ENCODE measurements at regions not wholly inside any gene's neighbourhood (a gene's known extent, or its start where the extent isn't known, plus 50 kb on each side); places are given as distances from the start of the nearest gene placed in this dataset.

GRCh38 chr5:125057912-125058826 lies 311.7 kb upstream of the ZNF608 start:
- H3K4me3 ChIP-seq (replicated peaks; ENCODE audit: low read depth, low read length) = no peak overlapping the region
- no peak for DNase-seq (ENCODE audit: extremely low read depth, low read depth)
- TF ChIP-seq CTCF (IDR thresholded peaks at IDR 0.05; ENCODE audit: low read depth, low read length, missing control alignments) = no peak

- H3K4me3 ChIP-seq (replicated peaks; ENCODE audit: low read depth, low read length) = no peak overlapping the region
- no peak for DNase-seq (ENCODE audit: extremely low read depth, low read depth)
- no peak for TF ChIP-seq CTCF (IDR thresholded peaks at IDR 0.05; ENCODE audit: low read depth, low read length, missing control alignments)
These were observed 313.0 kb upstream of the ZNF608 start for GRCh38 chr5:125059255-125060002.

- no peak overlapping the region for H3K4me3 ChIP-seq (replicated peaks; ENCODE audit: low read depth, low read length)
- no peak for TF ChIP-seq CTCF (IDR thresholded peaks at IDR 0.05; ENCODE audit: low read depth, low read length, missing control alignments)
- DNase-seq (ENCODE audit: extremely low read depth, low read depth) = no peak
These were observed 315.3 kb upstream of the ZNF608 start for GRCh38 chr5:125061726-125062125.

- DNase-seq (ENCODE audit: extremely low read depth, low read depth) = no peak
These were observed 318.4 kb upstream of the ZNF608 start for GRCh38 chr5:125064621-125065438.

GRCh38 chr5:125065741-125066140 lies 319.3 kb upstream of the ZNF608 start:
- no peak for TF ChIP-seq CTCF (IDR thresholded peaks at IDR 0.05; ENCODE audit: low read depth, low read length, missing control alignments)
- no peak for DNase-seq (ENCODE audit: extremely low read depth, low read depth)
- H3K4me3 ChIP-seq (replicated peaks; ENCODE audit: low read depth, low read length) = no peak overlapping the region

More at GRCh38 chr5:125064621-125065438, 318.4 kb upstream of the ZNF608 start:
- no peak for TF ChIP-seq CTCF (IDR thresholded peaks at IDR 0.05; ENCODE audit: low read depth, low read length, missing control alignments)
- no peak overlapping the region for H3K4me3 ChIP-seq (replicated peaks; ENCODE audit: low read depth, low read length)

- no peak for DNase-seq (ENCODE audit: extremely low read depth, low read depth)
- H3K4me3 ChIP-seq (replicated peaks; ENCODE audit: low read depth, low read length) = no peak overlapping the region
- TF ChIP-seq CTCF (IDR thresholded peaks at IDR 0.05; ENCODE audit: low read depth, low read length, missing control alignments) = no peak
These were observed 324.5 kb upstream of the ZNF608 start for GRCh38 chr5:125070961-125071360.
